GM19043 (cell line): ENCODE measurements at regions not wholly inside any gene's neighbourhood (a gene's known extent, or its start where the extent isn't known, plus 50 kb on each side); places are given as distances from the start of the nearest gene placed in this dataset.
"Not testable (repeated sequence)": the region's sequence is repeated elsewhere in the genome, so short reads cannot be mapped to it uniquely, and the experiment has no call there.

ENCODE experiments used
- ATAC-seq: cut with Tn5 transposase; IDR thresholded peaks from one replicate; pipeline ENCODE4 v1.9.1; 2021; ENCODE audit warnings: low read depth; ENCODE audit not compliant: unreplicated experiment

- no peak for ATAC-seq
Observed at GRCh38 chr1:157301477-157302198, 163.4 kb upstream of the ETV3 start.

GRCh38 chr1:157294387-157295145, 156.4 kb upstream of the ETV3 start:
- ATAC-seq = not testable (repeated sequence)

- no peak for ATAC-seq
Observed at GRCh38 chr1:157292809-157293564, 154.8 kb upstream of the ETV3 start.

GRCh38 chr1:157292302-157292701, 154.1 kb upstream of the ETV3 start:
- no peak for ATAC-seq

GRCh38 chr1:157291083-157291482, 152.9 kb upstream of the ETV3 start:
- ATAC-seq = no peak

- no peak for ATAC-seq
Observed at GRCh38 chr1:157289424-157290105, 151.4 kb upstream of the ETV3 start.

- no peak for ATAC-seq
Observed at GRCh38 chr1:157288996-157289395, 150.8 kb upstream of the ETV3 start.

GRCh38 chr1:157288492-157288891, 150.3 kb upstream of the ETV3 start:
- no peak for ATAC-seq

- ATAC-seq = no peak
Observed at GRCh38 chr1:157288006-157288405, 149.8 kb upstream of the ETV3 start.

- no peak for ATAC-seq
Observed at GRCh38 chr1:157287462-157287861, 149.3 kb upstream of the ETV3 start.

- no peak for ATAC-seq
Observed at GRCh38 chr1:157286646-157287420, 148.6 kb upstream of the ETV3 start.

- ATAC-seq = no peak
Observed at GRCh38 chr1:157286096-157286495, 147.9 kb upstream of the ETV3 start.

- no peak for ATAC-seq
Observed at GRCh38 chr1:157284451-157284850, 146.3 kb upstream of the ETV3 start.

- ATAC-seq = no peak
Observed at GRCh38 chr1:157279802-157280140, 141.6 kb upstream of the ETV3 start.

- ATAC-seq = no peak
Observed at GRCh38 chr1:157279138-157279801, 141.1 kb upstream of the ETV3 start.

- ATAC-seq = no peak
Observed at GRCh38 chr1:157278383-157279137, 140.4 kb upstream of the ETV3 start.

GRCh38 chr1:157277913-157278312, 139.7 kb upstream of the ETV3 start:
- ATAC-seq = no peak

GRCh38 chr1:157277281-157277680, 139.1 kb upstream of the ETV3 start:
- ATAC-seq = no peak
